ENCODE measurements at regions not wholly inside any gene's neighbourhood (a gene's known extent, or its start where the extent isn't known, plus 50 kb on each side); places are given as distances from the start of the nearest gene placed in this dataset.

DNA sequence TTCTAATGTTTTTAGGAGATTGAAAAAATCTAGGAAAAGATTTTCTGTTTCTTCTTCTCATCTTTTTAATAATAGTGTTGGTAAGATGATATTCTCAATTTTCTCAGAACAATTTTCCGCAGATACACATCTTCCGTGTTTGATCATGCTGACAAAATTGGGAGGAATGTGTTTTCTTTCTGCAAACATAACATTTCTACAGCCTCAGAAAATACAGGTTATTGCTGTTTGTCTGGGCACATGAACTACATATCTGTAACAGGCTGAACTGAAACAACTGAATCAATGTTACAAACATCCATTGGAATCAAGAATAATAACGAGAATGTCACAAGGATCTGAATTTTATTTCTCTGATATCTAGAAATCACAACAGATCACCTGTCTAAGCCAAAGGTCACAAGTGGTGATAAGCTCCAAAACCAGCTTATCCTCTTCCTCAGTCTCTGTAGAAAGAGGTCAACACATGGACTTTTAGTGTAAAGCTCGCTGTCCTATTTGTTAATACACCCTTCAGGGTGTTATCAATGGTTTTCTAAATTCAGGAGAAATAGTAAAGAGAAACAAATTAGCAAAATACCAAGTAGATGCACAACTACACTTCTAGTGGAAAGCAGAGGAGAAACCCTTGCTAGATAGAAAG, 197.3 kb upstream of the MARCKS start:
- Histone ChIP-seq H3F3A (replicated peaks; ENCODE audit: insufficient read depth) (peaks cover 12% of the 10 kb centered on the region), H3K27ac (ENCODE audit: low read depth in 2 of 2, low read length in 1 of 2) (no peak overlapping the region), H3K4me2 (no peak overlapping the region), H3K9ac (no peak overlapping the region), H3K27me3 (ENCODE audit: insufficient read depth) (no peaks in the 10 kb centered on the region), H3K4me3 (ENCODE audit: low read depth in 2 of 2, low read length in 1 of 2) (no peak overlapping the region), H4K20me1 (ENCODE audit: insufficient read depth) (no peaks in the 10 kb centered on the region), H3K79me2 (ENCODE audit: insufficient read depth) (no peaks in the 10 kb centered on the region), H3K9me3 (no peaks in the 10 kb centered on the region), H3K36me3 (replicated peaks in 1 of 2; ENCODE audit: control insufficient read depth in 1 of 2, insufficient read depth in 2 of 2, low read length in 1 of 2) (no peaks in the 10 kb centered on the region), H3K4me1 (ENCODE audit: control insufficient read depth in 1 of 2, insufficient read depth in 2 of 2, low read depth in 1 of 2, low read length in 1 of 2) (no peaks in the 10 kb centered on the region; a peak in 1 of 4 replicates), H2AFZ (ENCODE audit: low read depth) (no peak overlapping the region), H3K9me2 (no peaks in the 10 kb centered on the region)
- DNase-seq = no peak
- POLR2A ChIA-PET = no interaction called here
- 93% methylated on average over 4 of the region's 4 CpGs for WGBS (ENCODE audit: low lambda C conversion rate)
- CTCF ChIA-PET = interaction anchor here (1.3 kb wide), 1 partner anchor 13 kb away, joined by 3 read pairs; no protein-coding TSS in a partner anchor
- TF ChIP-seq MXI1 (IDR thresholded peaks at IDR 0.05; ENCODE audit: low read depth, low read length) = no peak
- no peak for TF ChIP-seq NFIC (IDR thresholded peaks at IDR 0.05; ENCODE audit: borderline replicate concordance)
- no peak for TF ChIP-seq TAF1 (IDR thresholded peaks at IDR 0.05; ENCODE audit: borderline replicate concordance, low read depth, low read length)
- TF ChIP-seq SMC3 (IDR thresholded peaks at IDR 0.05; ENCODE audit: low read depth, low read length) = no peak
- no peak for TF ChIP-seq RFX5 (IDR thresholded peaks at IDR 0.05; ENCODE audit: low read length)
- no peak for TF ChIP-seq CHD2 (IDR thresholded peaks at IDR 0.05; ENCODE audit: low read length, partially characterized antibody)
- no peak for TF ChIP-seq NRF1 (IDR thresholded peaks at IDR 0.05; ENCODE audit: low read depth, low read length)
- TF ChIP-seq FOXM1 (IDR thresholded peaks at IDR 0.05; ENCODE audit: low read depth) = no peak
- TF ChIP-seq YY1 (IDR thresholded peaks at IDR 0.05; ENCODE audit: low read depth) = no peak
- TF ChIP-seq, protein P1, sequence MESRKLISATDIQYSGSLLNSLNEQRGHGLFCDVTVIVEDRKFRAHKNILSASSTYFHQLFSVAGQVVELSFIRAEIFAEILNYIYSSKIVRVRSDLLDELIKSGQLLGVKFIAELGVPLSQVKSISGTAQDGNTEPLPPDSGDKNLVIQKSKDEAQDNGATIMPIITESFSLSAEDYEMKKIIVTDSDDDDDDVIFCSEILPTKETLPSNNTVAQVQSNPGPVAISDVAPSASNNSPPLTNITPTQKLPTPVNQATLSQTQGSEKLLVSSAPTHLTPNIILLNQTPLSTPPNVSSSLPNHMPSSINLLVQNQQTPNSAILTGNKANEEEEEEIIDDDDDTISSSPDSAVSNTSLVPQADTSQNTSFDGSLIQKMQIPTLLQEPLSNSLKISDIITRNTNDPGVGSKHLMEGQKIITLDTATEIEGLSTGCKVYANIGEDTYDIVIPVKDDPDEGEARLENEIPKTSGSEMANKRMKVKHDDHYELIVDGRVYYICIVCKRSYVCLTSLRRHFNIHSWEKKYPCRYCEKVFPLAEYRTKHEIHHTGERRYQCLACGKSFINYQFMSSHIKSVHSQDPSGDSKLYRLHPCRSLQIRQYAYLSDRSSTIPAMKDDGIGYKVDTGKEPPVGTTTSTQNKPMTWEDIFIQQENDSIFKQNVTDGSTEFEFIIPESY (IDR thresholded peaks at IDR 0.05; ENCODE audit: borderline replicate concordance, low read depth) = no peak
- TF ChIP-seq RAD21 (IDR thresholded peaks at IDR 0.05; ENCODE audit: low read length) = no peak
- no peak for TF ChIP-seq RXRA (IDR thresholded peaks at IDR 0.05; ENCODE audit: borderline replicate concordance, low read depth)
- TF ChIP-seq EZH2phosphoT487 (IDR thresholded peaks at IDR 0.05; ENCODE audit: borderline replicate concordance, low read depth) = no peak
- no peak for TF ChIP-seq EP300 (IDR thresholded peaks at IDR 0.05; ENCODE audit: borderline replicate concordance in 1 of 2, low read depth in 1 of 2, low read length in 1 of 2)
- TF ChIP-seq GABPA (IDR thresholded peaks at IDR 0.05; ENCODE audit: low read depth) = no peak
- TF ChIP-seq SIN3A (IDR thresholded peaks at IDR 0.05; ENCODE audit: borderline replicate concordance, low read depth, low read length) = no peak
- TF ChIP-seq, protein P2, sequence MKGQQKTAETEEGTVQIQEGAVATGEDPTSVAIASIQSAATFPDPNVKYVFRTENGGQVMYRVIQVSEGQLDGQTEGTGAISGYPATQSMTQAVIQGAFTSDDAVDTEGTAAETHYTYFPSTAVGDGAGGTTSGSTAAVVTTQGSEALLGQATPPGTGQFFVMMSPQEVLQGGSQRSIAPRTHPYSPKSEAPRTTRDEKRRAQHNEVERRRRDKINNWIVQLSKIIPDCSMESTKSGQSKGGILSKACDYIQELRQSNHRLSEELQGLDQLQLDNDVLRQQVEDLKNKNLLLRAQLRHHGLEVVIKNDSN (IDR thresholded peaks at IDR 0.05; ENCODE audit: borderline replicate concordance, low read depth) = no peak
- TF ChIP-seq RCOR1 (IDR thresholded peaks at IDR 0.05; ENCODE audit: low read length) = no peak
- TF ChIP-seq, protein P3, sequence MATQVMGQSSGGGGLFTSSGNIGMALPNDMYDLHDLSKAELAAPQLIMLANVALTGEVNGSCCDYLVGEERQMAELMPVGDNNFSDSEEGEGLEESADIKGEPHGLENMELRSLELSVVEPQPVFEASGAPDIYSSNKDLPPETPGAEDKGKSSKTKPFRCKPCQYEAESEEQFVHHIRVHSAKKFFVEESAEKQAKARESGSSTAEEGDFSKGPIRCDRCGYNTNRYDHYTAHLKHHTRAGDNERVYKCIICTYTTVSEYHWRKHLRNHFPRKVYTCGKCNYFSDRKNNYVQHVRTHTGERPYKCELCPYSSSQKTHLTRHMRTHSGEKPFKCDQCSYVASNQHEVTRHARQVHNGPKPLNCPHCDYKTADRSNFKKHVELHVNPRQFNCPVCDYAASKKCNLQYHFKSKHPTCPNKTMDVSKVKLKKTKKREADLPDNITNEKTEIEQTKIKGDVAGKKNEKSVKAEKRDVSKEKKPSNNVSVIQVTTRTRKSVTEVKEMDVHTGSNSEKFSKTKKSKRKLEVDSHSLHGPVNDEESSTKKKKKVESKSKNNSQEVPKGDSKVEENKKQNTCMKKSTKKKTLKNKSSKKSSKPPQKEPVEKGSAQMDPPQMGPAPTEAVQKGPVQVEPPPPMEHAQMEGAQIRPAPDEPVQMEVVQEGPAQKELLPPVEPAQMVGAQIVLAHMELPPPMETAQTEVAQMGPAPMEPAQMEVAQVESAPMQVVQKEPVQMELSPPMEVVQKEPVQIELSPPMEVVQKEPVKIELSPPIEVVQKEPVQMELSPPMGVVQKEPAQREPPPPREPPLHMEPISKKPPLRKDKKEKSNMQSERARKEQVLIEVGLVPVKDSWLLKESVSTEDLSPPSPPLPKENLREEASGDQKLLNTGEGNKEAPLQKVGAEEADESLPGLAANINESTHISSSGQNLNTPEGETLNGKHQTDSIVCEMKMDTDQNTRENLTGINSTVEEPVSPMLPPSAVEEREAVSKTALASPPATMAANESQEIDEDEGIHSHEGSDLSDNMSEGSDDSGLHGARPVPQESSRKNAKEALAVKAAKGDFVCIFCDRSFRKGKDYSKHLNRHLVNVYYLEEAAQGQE (IDR thresholded peaks at IDR 0.05; ENCODE audit: low read depth, low read length) = no peak

All from SK-N-SH (cell line).